ENCODE measurements at regions not wholly inside any gene's neighbourhood (a gene's known extent, or its start where the extent isn't known, plus 50 kb on each side); places are given as distances from the start of the nearest gene placed in this dataset.

- TF ChIP-seq CTCF (IDR thresholded peaks at IDR 0.05; ENCODE audit: low read depth, low read length) (no peak), EZH2phosphoT487 (IDR thresholded peaks at IDR 0.05; ENCODE audit: low read depth) (no peak)
Observed at GRCh38 chr2:167544602-167545001, 656.3 kb downstream of the XIRP2 start.

All from OCI-LY3 (cell line).